ENCODE measurements at regions not wholly inside any gene's neighbourhood (a gene's known extent, or its start where the extent isn't known, plus 50 kb on each side); places are given as distances from the start of the nearest gene placed in this dataset.

- no peak for TF ChIP-seq NR2C2 (CRISPR knock-in tag; IDR thresholded peaks at IDR 0.05)
- TF ChIP-seq NR2C2 (tag; IDR thresholded peaks at IDR 0.05): no peak
- no peak for TF ChIP-seq STAT5B (CRISPR knock-in tag; IDR thresholded peaks at IDR 0.05)
- no peak for TF ChIP-seq EZH2 (IDR thresholded peaks at IDR 0.05; ENCODE audit: borderline replicate concordance, low read depth, low read length)
- no peak for TF ChIP-seq RAD21 (CRISPR knock-in tag; conservative IDR thresholded peaks at IDR 0.05 in 1 of 2, IDR thresholded peaks at IDR 0.05 in 1 of 2)
- no peak for TF ChIP-seq GABPB1 (CRISPR knock-in tag; IDR thresholded peaks at IDR 0.05)
- no peak for TF ChIP-seq NFYB (IDR thresholded peaks at IDR 0.05; ENCODE audit: extremely low read depth, insufficient read length)
- no peak for TF ChIP-seq NFE2L1 (tag; IDR thresholded peaks at IDR 0.05; ENCODE audit: borderline replicate concordance, low read depth)
- no peak for TF ChIP-seq ZBTB8A (IDR thresholded peaks at IDR 0.05; ENCODE audit: partially characterized antibody)
- no peak for TF ChIP-seq NR2F6 (CRISPR knock-in tag; IDR thresholded peaks at IDR 0.05)
- no peak for TF ChIP-seq CTCF (IDR thresholded peaks at IDR 0.05 in 2 of 3, conservative IDR thresholded peaks at IDR 0.05 in 1 of 3; ENCODE audit: insufficient read depth in 2 of 3, low read depth in 1 of 3, low read length in 3 of 3)
- no peak for TF ChIP-seq HDAC6 (IDR thresholded peaks at IDR 0.05; ENCODE audit: low read depth, low read length)
- TF ChIP-seq SIN3A (IDR thresholded peaks at IDR 0.05; ENCODE audit: borderline replicate concordance in 2 of 2, control insufficient read depth in 1 of 2, low read depth in 2 of 2, low read length in 2 of 2): no peak
- no peak for TF ChIP-seq MAX (CRISPR knock-in tag; IDR thresholded peaks at IDR 0.05)
- TF ChIP-seq RNF2 (IDR thresholded peaks at IDR 0.05): no peak
These were observed 157.2 kb downstream of the EDEM1 start for GRCh38 chr3:5344707-5345106.
